GM19025 (cell line): ENCODE measurements at regions not wholly inside any gene's neighbourhood (a gene's known extent, or its start where the extent isn't known, plus 50 kb on each side); places are given as distances from the start of the nearest gene placed in this dataset.

Experiments used
- ATAC-seq: cut with Tn5 transposase; IDR thresholded peaks from one replicate; pipeline ENCODE4 v1.9.1; 2021; ENCODE audit warnings: mild to moderate bottlenecking, low read depth, moderate library complexity; ENCODE audit not compliant: unreplicated experiment

DNA sequence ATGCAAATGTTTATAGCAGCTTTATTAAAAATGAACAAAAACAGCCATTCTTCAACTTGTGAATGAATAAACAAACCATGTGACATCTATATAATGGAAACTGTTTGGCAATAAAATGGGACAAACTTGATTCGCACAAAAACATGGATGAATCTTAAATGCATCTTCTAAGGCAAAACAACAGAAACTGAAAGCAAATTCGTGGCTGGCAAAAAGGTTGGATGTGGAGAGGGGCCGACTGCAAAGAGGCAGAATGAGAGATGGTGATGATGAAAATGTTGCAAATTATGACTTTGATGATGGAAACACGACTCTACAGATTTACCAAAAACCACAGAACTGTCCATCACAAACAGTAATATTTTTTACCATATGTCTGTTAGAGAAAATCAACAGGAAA, 327.0 kb upstream of the NR5A2 start:
- ATAC-seq = no peak

DNA sequence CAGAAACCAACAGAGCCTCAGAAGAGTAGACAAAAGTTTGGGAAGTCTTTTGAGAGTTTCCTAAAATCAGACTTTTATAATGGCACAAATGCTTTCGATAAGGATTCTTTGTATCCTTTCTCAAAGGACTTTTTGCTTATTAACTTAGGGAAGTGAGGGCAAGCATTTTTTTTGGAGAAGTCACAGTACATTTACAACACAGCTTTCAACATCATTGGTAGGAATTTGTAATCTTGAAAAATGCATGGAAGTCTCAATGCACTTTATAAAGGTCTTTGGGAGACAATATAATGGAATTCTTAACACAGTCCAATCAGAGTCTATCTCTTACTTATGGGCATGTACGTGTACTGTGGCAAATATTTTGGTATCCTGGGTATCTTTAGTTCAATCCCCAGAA, 325.8 kb upstream of the NR5A2 start:
- no peak for ATAC-seq

DNA sequence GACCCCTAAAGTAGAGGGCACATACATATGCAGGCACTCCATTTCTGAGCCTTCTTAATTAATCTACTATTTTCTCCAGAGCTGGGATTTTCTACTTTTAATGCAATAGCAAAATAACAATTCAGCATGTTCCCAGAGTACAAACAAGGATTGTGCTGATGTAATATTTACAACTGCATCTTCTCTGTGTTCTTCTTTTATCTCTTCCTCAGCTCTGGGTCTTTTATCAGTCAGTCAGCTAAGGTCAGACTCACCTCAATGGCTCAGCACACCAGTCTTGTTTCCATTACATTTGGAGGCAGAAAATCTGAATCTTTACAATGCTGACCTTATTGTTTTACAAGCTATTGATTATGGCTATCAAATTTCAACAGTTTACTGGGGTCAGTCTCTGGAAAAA, 323.3 kb upstream of the NR5A2 start:
- ATAC-seq = no peak

DNA sequence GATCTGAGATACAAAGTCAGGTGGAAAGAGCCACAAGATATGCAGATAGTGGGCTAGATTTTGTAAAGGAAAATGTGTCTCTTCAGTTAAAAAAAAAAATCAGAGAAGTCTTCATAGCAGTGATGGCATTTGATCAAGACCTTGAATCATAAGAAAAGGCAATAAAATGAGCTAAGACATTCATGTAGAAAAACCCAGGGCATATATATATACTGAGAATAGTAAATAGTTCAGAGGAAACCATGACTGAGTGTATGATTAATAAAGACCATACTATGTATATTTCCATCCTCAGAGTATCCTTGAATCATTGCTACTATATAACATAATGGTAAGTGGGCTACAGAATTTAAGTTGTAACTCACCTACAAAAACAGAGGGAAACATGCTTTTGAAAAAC, 321.7 kb upstream of the NR5A2 start:
- no peak for ATAC-seq

- no peak for ATAC-seq
These were observed 320.5 kb upstream of the NR5A2 start for GRCh38 chr1:199706826-199707606.

GRCh38 chr1:199710974-199711373, 316.5 kb upstream of the NR5A2 start:
- ATAC-seq = no peak

GRCh38 chr1:199716729-199717128, 310.8 kb upstream of the NR5A2 start:
- no peak for ATAC-seq

DNA sequence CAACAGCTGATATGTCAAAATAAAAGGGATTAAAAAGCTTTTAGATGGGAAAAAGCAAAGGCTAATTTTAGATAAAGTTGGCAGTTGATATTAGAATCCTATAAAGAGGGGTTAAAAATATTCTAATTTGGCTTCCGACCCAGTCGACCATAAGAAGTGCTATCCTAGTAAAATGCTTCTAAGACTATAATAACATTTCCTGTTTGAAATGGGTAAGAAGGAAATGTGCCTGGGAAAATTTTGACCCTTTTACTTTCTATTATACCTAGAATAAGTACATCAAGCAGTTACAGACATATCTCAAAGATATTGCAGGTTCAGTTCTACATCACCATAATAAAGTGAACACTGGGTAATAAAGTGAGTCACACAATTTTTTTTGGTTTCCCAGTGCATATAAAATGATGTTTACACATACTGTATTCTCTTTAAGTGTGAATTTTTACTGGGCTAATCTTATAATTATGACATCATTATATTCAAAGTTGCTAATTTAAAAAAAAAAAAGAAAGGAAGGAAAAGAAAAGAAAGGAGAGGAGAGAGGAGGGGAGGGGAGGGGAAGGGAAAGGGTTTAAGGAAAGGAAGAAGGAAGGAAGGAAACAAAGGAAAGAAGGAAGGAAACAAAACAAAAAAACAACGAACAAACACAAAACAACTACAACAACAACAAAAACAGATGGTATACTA, 308.2 kb upstream of the NR5A2 start:
- ATAC-seq = no peak

- ATAC-seq = no peak
These were observed 307.0 kb upstream of the NR5A2 start for GRCh38 chr1:199720496-199720895.

DNA sequence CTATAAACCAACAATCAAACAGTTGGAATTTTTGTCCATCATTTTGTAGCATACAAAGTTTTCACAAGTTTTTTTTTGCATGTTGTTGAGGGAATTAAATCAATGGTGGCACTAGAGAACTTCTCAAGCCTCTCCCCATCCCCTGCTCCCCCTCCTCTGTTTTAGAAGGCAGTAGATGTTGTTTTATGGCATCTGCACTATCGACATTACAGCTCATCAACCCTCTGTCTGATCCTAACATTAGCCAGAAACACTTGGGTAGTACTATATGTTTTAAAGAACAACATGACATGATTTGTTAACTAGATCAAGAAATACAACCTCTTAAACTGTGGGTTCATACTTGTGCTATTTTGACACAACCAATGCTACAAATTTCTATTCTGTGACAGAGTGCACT, 306.5 kb upstream of the NR5A2 start:
- ATAC-seq = no peak

DNA sequence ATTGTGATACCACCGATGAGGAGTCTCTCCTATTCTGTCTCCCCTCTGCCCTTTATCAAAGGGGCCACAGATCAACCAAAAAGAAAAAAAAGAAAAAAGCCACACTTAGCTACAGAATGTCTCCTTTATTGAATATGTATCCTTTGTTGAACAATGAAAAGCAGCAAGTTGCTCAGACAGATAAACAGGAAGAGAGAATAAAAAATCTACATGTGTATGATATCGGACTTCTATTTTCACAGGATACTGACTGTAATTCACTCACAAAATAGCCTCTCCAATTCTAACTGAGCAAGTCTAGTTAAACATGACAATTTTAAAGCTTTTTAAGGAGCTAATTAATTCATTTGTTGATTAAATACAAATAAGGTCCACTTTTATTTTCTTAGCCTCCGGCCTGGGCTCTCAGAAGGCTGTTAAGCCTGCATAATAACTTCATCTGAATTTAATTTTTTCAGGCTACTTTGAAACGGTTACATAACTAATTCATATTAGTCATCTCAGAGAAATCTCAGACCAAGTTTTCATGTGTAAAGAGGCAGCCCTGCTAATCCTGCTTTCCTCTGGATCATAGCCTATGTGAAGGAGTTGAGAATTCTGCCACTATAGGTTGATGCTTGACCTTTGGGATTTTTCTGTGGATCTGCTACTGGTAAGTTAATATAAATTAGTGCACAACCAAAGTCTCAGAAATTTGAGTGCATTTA, 304.1 kb upstream of the NR5A2 start:
- ATAC-seq = no peak

DNA sequence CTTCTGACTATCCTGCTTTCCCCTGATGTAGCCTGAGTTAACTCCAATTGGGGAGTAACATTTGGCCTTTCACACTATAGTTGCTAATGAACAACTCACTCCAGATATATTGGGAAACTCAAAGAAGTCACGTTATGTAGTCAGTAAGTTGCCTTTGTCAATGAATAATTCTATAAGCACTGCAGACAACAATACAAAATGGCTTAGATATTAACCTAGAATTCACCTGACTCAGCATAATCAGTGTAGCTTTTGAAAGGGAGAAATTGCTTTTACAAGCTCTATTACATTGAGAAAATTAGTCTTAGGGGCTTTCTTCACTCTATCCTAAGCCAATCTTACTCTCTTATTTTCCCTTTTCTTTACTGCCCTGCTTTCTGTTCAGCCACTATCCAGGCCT, 303.5 kb upstream of the NR5A2 start:
- ATAC-seq = no peak

GRCh38 chr1:199725002-199725565, 302.4 kb upstream of the NR5A2 start:
- ATAC-seq = no peak

GRCh38 chr1:199727682-199728081, 299.8 kb upstream of the NR5A2 start:
- no peak for ATAC-seq

DNA sequence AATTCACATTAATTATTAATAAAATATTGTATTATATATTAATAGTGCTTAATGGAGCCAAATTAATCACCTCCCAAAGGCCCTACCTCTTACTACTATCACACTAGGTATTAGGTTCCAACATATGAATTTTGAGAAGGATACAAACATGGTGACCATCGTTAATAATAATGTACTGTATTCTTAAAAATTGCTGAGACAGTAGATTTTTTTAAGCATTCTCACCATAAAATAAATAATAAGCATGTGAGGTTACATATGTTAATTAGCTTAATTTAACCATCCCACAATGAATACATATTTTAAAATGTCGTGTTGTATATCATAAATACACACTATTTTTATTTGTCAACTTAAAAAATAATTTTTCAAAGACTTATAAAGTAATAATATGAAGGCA, 299.2 kb upstream of the NR5A2 start:
- ATAC-seq = no peak

- no peak for ATAC-seq
These were observed 294.4 kb upstream of the NR5A2 start for GRCh38 chr1:199733125-199733524.

GRCh38 chr1:199734186-199734585, 293.3 kb upstream of the NR5A2 start:
- ATAC-seq = no peak

DNA sequence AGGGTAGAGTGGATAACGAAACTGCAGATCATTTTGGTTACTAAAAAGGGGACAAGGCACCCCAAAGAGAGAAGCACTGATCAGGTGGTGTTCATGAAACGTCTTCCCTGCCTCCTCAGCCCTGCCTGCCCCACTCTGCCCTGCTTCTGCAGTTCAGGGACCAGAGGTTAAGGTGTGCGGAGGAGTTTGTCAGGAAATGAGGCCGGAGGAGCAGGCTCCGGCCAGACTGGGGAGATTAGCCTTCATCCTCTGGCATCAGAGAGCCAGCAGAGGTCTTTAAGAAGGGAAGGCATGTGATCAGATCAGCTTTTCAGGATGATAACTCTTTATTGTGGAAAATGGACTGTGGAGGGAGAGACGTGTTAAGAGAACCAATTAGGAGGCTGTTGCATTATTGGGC, 291.9 kb upstream of the NR5A2 start:
- no peak for ATAC-seq

DNA sequence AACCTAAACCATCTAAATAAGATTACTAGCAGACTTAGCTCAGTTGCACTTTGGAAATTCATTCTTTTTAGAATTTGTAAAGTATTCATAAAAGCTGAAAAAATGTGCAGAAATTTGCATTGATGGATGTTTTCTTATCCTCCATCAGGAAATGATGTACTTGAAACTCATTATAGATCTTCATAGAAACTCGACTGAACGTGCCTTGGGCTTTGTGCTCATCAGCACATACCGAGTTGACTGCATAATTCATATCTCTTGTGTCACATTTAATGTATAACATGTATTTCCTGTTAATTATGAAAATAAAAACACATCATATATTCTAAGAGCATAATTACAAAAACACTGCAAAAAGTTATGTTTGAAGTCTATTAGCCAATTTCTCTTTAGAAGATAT, 290.9 kb upstream of the NR5A2 start:
- no peak for ATAC-seq

DNA sequence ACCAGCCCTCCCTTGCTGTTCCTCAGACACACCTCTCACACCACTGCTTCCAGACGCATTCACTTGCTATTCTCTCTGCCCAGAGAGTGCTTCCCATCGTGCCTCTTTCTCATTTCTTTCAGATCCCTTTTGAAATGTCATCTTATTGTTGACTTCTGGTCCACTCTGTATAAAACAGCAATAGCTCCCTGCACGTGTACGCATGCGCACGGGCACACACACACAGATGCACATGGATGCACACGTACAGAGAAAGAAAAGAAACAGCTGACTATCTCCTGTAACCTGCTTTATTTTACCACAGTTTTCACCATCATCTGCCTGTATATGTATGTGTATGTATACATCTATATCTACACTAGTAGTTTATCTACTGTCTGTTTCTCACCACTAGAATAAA, 285.9 kb upstream of the NR5A2 start:
- no peak for ATAC-seq

DNA sequence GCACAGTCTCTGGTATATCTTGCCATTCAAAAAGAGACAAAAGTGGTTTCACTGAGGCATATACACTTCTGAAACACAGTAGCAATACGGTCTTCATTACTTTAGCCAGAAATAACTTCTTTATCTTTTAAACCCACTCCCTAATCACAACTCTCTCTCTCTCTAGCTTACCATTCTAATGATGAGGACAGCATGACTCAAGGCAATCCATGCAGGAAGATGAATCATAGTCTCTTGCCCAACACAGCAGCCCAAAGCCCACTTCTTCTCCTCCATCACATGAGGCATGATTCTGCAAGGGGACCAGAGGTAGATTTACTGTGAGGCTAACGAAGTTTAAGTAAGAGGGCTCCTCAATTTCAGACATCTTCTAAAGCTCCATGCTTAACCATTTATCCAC, 285.0 kb upstream of the NR5A2 start:
- ATAC-seq = no peak
